Suprapubic skin (tissue), 4 donors: ENCODE measurements at regions not wholly inside any gene's neighbourhood (a gene's known extent, or its start where the extent isn't known, plus 50 kb on each side); places are given as distances from the start of the nearest gene placed in this dataset.

Experiments
- POLR2A ChIP-seq, 2 donors: fragments of 450-650 bp; IDR thresholded peaks; one replicate each; pipeline ENCODE4 v1.6.1; 2017; ENCODE audit warnings: antibody characterized with exemption in 2 of 2, mild to moderate bottlenecking in 2 of 2, moderate library complexity in 2 of 2
- POLR2AphosphoS5 ChIP-seq, 3 donors: sonication (generic); formaldehyde crosslinking; IDR thresholded peaks; one replicate each; pipeline ENCODE4 v1.6.1; 2017; ENCODE audit warnings: antibody characterized with exemption in 3 of 3

- TF ChIP-seq POLR2A (IDR thresholded peaks at IDR 0.05) = no peak
- no peak for TF ChIP-seq POLR2AphosphoS5 (IDR thresholded peaks at IDR 0.05)
Measured at GRCh38 chr4:29304595-29304994, 1415.6 kb upstream of the PCDH7 start.
